ENCODE measurements at regions not wholly inside any gene's neighbourhood (a gene's known extent, or its start where the extent isn't known, plus 50 kb on each side); places are given as distances from the start of the nearest gene placed in this dataset.
"Not testable (repeated sequence)": the region's sequence is repeated elsewhere in the genome, so short reads cannot be mapped to it uniquely, and the experiment has no call there.

DNA sequence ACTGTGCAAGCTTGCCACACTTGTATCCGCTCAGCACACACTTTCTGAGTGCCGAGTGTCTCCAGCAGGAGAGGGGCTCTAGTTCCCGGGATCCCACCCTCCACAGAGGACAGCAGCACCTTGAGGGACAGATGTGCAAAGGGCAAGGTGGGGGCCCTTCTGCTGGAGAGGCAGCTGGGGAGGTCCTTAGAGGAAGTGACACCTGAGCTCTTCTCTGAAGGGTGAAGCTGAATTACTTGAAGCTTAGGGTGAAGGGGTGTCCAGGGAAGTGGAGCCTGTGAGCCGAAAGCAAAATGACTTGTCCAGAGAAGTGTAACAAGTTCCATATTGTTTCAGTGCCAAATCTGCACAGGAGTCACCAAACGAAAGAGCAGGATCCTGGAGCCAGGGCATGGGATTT lies 136.3 kb upstream of the DUSP22 start:
- H4K5ac ChIP-seq (ENCODE audit: insufficient read length, low read depth, low read length), result no peak overlapping the region
- no peaks in the 10 kb centered on the region for H3K23me2 ChIP-seq (ENCODE audit: insufficient read length, low read depth, low read length, poor library complexity, severe bottlenecking)
- TF ChIP-seq, protein P1, sequence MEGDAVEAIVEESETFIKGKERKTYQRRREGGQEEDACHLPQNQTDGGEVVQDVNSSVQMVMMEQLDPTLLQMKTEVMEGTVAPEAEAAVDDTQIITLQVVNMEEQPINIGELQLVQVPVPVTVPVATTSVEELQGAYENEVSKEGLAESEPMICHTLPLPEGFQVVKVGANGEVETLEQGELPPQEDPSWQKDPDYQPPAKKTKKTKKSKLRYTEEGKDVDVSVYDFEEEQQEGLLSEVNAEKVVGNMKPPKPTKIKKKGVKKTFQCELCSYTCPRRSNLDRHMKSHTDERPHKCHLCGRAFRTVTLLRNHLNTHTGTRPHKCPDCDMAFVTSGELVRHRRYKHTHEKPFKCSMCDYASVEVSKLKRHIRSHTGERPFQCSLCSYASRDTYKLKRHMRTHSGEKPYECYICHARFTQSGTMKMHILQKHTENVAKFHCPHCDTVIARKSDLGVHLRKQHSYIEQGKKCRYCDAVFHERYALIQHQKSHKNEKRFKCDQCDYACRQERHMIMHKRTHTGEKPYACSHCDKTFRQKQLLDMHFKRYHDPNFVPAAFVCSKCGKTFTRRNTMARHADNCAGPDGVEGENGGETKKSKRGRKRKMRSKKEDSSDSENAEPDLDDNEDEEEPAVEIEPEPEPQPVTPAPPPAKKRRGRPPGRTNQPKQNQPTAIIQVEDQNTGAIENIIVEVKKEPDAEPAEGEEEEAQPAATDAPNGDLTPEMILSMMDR (conservative IDR thresholded peaks at IDR 0.05), result no peak
- no peaks in the 10 kb centered on the region for H3K79me1 ChIP-seq (ENCODE audit: insufficient read depth, low read depth, low read length, poor library complexity, severe bottlenecking)
- no peaks in the 10 kb centered on the region for H4K20me1 ChIP-seq (ENCODE audit: control insufficient read depth, insufficient read depth, insufficient read length)
- no peak overlapping the region for H2BK120ac ChIP-seq (ENCODE audit: low read depth, low read length, poor library complexity, severe bottlenecking)
- no peak overlapping the region for H2BK15ac ChIP-seq (ENCODE audit: low read depth, low read length)
- DNase-seq, result no peak
- no peaks in the 10 kb centered on the region for H3K27me3 ChIP-seq (ENCODE audit: insufficient read depth, low read length)
- no peaks in the 10 kb centered on the region for H3K9me3 ChIP-seq (ENCODE audit: control insufficient read depth, low read depth, low read length)
- no peak overlapping the region for H3K14ac ChIP-seq (ENCODE audit: insufficient read depth, low read length)
- H2AFZ ChIP-seq (ENCODE audit: low read length), result no peak overlapping the region
- H3K4me2 ChIP-seq (ENCODE audit: insufficient read depth, insufficient read length, low read length), result no peak overlapping the region
- H2AK5ac ChIP-seq (ENCODE audit: insufficient read length, low read length), result no peak overlapping the region
- H3K79me2 ChIP-seq (ENCODE audit: insufficient read depth, low read length), result no peaks in the 10 kb centered on the region
- Mint-ChIP-seq H3K4me1 (peaks cover 0 to 18% of the 10 kb centered on the region in 2 experiments; a peak in 2 of 4 replicates), H3K4me3 (no peak overlapping the region), H3K36me3 (ENCODE audit: insufficient read depth in 1 of 3, low read depth in 3 of 3) (peaks cover 0 to 4% (median 0%) of the 10 kb centered on the region in 3 experiments; a peak in 2 of 7 replicates), H3K27me3 (ENCODE audit: low read depth) (peaks cover 12% of the 10 kb centered on the region), H3K9me3 (peaks cover 5 to 70% of the 10 kb centered on the region in 2 experiments), H3K27ac (no peak overlapping the region)
- H3K56ac ChIP-seq (ENCODE audit: insufficient read length, low read depth, low read length), result no peak overlapping the region
- H4K8ac ChIP-seq (replicated peaks; ENCODE audit: insufficient read length, low read depth, low read length), result no peak overlapping the region
- no peak overlapping the region for H3K23ac ChIP-seq (ENCODE audit: insufficient read length, low read depth, low read length)
- no peak overlapping the region for H3K27ac ChIP-seq (ENCODE audit: insufficient read length, low read depth, low read length)
- no peak overlapping the region for H3K4ac ChIP-seq (ENCODE audit: low read depth, low read length)
- H3T11ph ChIP-seq (ENCODE audit: low read length), result no peak overlapping the region
- H3K4me1 ChIP-seq (ENCODE audit: insufficient read depth, low read length), result no peaks in the 10 kb centered on the region
- H2BK5ac ChIP-seq (ENCODE audit: insufficient read length, low read length), result no peak overlapping the region
- no peak overlapping the region for H3K9ac ChIP-seq (ENCODE audit: extremely low read depth, insufficient read length, low read length)
- no peak overlapping the region for H3K18ac ChIP-seq (ENCODE audit: insufficient read length, low read depth, low read length)
- WGBS (ENCODE audit: extremely low coverage, insufficient read length, low lambda C conversion rate), result no CpG with 5 or more reads among the region's 5 CpGs
- H2BK20ac ChIP-seq (ENCODE audit: low read depth, low read length, poor library complexity, severe bottlenecking), result no peak overlapping the region
- no peak overlapping the region for H4K91ac ChIP-seq (ENCODE audit: insufficient read length, low read depth, low read length)
- no peak overlapping the region for H2BK12ac ChIP-seq (ENCODE audit: insufficient read length, low read depth, low read length)

DNA sequence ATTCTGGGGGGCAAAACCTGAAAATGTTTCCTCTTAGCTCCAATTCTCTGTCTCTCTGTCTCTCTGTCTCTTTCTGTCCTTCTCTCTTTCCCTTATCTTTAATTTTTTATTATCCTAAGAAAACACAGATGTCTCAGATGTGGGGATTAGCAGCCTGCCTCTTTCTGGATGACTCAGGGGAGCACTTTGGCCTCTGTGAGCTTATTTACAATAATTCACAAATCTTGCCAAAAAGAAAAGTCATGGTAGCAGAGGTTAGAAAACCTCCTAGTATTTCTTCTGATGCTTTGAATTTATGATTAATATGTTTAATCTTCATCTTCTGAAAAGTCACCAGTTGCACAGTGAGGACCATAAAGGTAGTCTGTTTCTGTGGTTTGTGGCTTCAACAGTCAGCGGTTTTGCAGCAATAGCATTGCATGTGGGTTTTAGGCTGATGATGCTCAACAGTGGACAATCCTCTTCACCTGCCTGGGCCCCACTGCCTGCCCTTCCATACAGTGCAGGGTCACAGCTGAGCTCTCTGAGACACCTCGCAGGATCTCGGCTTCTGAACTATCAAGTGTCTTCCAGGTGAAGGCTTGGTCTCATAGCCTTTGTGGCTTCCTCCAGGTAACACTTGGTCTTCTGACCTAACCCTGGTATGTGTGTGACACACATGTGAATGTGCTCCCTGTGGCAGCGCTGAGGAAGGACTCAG lies 135.7 kb upstream of the DUSP22 start:
- H2BK5ac ChIP-seq (ENCODE audit: insufficient read length, low read length); H3K79me1 ChIP-seq (ENCODE audit: insufficient read depth, low read depth, low read length, poor library complexity, severe bottlenecking); H4K20me1 ChIP-seq (ENCODE audit: control insufficient read depth, insufficient read depth, insufficient read length); H3K4me3 Mint-ChIP-seq; H3K9ac ChIP-seq (ENCODE audit: extremely low read depth, insufficient read length, low read length); H3K79me2 ChIP-seq (ENCODE audit: insufficient read depth, low read length); DNase-seq; H2BK20ac ChIP-seq (ENCODE audit: low read depth, low read length, poor library complexity, severe bottlenecking); H3K23me2 ChIP-seq (ENCODE audit: insufficient read length, low read depth, low read length, poor library complexity, severe bottlenecking); H3K56ac ChIP-seq (ENCODE audit: insufficient read length, low read depth, low read length); H3K27ac ChIP-seq (ENCODE audit: insufficient read length, low read depth, low read length); H3K36me3 Mint-ChIP-seq (ENCODE audit: insufficient read depth in 1 of 3, low read depth in 3 of 3); H3K14ac ChIP-seq (ENCODE audit: insufficient read depth, low read length); H3K4me1 ChIP-seq (ENCODE audit: insufficient read depth, low read length); H4K8ac ChIP-seq (replicated peaks; ENCODE audit: insufficient read length, low read depth, low read length); H4K91ac ChIP-seq (ENCODE audit: insufficient read length, low read depth, low read length); H3K18ac ChIP-seq (ENCODE audit: insufficient read length, low read depth, low read length); H3K23ac ChIP-seq (ENCODE audit: insufficient read length, low read depth, low read length); H3K9me3 ChIP-seq (ENCODE audit: control insufficient read depth, low read depth, low read length); H2AK5ac ChIP-seq (ENCODE audit: insufficient read length, low read length); H3K27me3 ChIP-seq (ENCODE audit: insufficient read depth, low read length); H3K4ac ChIP-seq (ENCODE audit: low read depth, low read length); H2BK120ac ChIP-seq (ENCODE audit: low read depth, low read length, poor library complexity, severe bottlenecking); H3K4me2 ChIP-seq (ENCODE audit: insufficient read depth, insufficient read length, low read length); H3T11ph ChIP-seq (ENCODE audit: low read length); H4K5ac ChIP-seq (ENCODE audit: insufficient read length, low read depth, low read length); H2AFZ ChIP-seq (ENCODE audit: low read length); H2BK12ac ChIP-seq (ENCODE audit: insufficient read length, low read depth, low read length); H2BK15ac ChIP-seq (ENCODE audit: low read depth, low read length): not testable (repeated sequence)
- peaks cover 4 to 70% of the 10 kb centered on the region in 2 experiments for H3K9me3 Mint-ChIP-seq
- WGBS (ENCODE audit: extremely low coverage, insufficient read length, low lambda C conversion rate), result no CpG with 5 or more reads among the region's 4 CpGs
- peaks cover 0 to 18% of the 10 kb centered on the region in 2 experiments; a peak in 2 of 4 replicates for H3K4me1 Mint-ChIP-seq
- H3K27me3 Mint-ChIP-seq (ENCODE audit: low read depth), result peaks cover 14% of the 10 kb centered on the region
- H3K27ac Mint-ChIP-seq, result peak overlapping the region in 1 of 3 experiments; percentile 35; a peak in 1 of 7 replicates
